Keratinocyte (primary cell): ENCODE measurements at regions not wholly inside any gene's neighbourhood (a gene's known extent, or its start where the extent isn't known, plus 50 kb on each side); places are given as distances from the start of the nearest gene placed in this dataset.

Source experiments
- DNase-seq: peaks from one replicate; pipeline ENCODE4 v3.0.0-alpha.2; 2011; ENCODE audit warnings: low read depth, missing footprints, low spot score
- FAIRE-seq: peaks from 2 replicates; lab custom pipeline; 2011; peaks lifted over from hg19 to GRCh38; lab: Jason Lieb, UNC
- H2AFZ ChIP-seq: 2 replicates; pipeline ENCODE4 v1.6.0; 2012; ENCODE audit warnings: low read length, control low read depth, inconsistent platforms; ENCODE audit not compliant: control insufficient read depth
- H3K27ac ChIP-seq: 2 replicates; pipeline ENCODE4 v1.5.1; 2011; ENCODE audit warnings: low read length; ENCODE audit not compliant: control insufficient read depth, insufficient read depth
- H3K27me3 ChIP-seq: 3 replicates; pipeline ENCODE4 v1.6.0; 2011; ENCODE audit warnings: low read length; ENCODE audit not compliant: control insufficient read depth, insufficient read depth; ENCODE audit errors: extremely low read depth
- H3K36me3 ChIP-seq, 2 experiments: 2 replicates in 1 of 2; 3 replicates in 1 of 2; pipeline ENCODE4 v1.5.1; 2011; ENCODE audit warnings: low read length in 2 of 2, mild to moderate bottlenecking in 1 of 2; ENCODE audit not compliant: control insufficient read depth in 2 of 2, insufficient read depth in 2 of 2; ENCODE audit errors: extremely low read depth in 1 of 2
- H3K4me1 ChIP-seq: 3 replicates; pipeline ENCODE4 v1.5.1; 2011; ENCODE audit warnings: low read length; ENCODE audit not compliant: control insufficient read depth, insufficient read depth; ENCODE audit errors: extremely low read depth
- H3K4me2 ChIP-seq: 3 replicates; pipeline ENCODE4 v1.6.0; 2011; ENCODE audit warnings: low read depth, low read length; ENCODE audit not compliant: control insufficient read depth, insufficient read depth; ENCODE audit errors: extremely low read depth
- H3K4me3 ChIP-seq, 3 experiments: fragments of 200-600 bp in 1 of 3; sonication (generic) in 1 of 3; 2 replicates in 2 of 3; 3 replicates in 1 of 3; pipeline ENCODE4 v1.5.1; 2011 to 2016; ENCODE audit warnings: low read length in 3 of 3, mild to moderate bottlenecking in 3 of 3, control low read depth in 2 of 3, inconsistent platforms in 1 of 3, low read depth in 1 of 3, mixed read lengths in 1 of 3, mixed run types in 1 of 3, moderate library complexity in 1 of 3; ENCODE audit not compliant: control insufficient read depth in 2 of 3, insufficient read depth in 2 of 3; ENCODE audit errors: extremely low read depth in 1 of 3
- H3K79me2 ChIP-seq: 2 replicates; pipeline ENCODE4 v1.6.0; 2012; ENCODE audit warnings: low read length; ENCODE audit not compliant: control insufficient read depth, insufficient read depth
- H3K9ac ChIP-seq: 3 replicates; pipeline ENCODE4 v1.6.0; 2011; ENCODE audit warnings: low read length; ENCODE audit not compliant: control insufficient read depth, insufficient read depth; ENCODE audit errors: extremely low read depth
- H3K9me1 ChIP-seq: 3 replicates; pipeline ENCODE4 v1.6.0; 2011; ENCODE audit warnings: low read length; ENCODE audit not compliant: control insufficient read depth, insufficient read depth; ENCODE audit errors: extremely low read depth
- H3K9me3 ChIP-seq: 2 replicates; pipeline ENCODE4 v1.5.1; 2012; ENCODE audit warnings: low read depth, low read length; ENCODE audit not compliant: control insufficient read depth
- H4K20me1 ChIP-seq: 3 replicates; pipeline ENCODE4 v1.6.0; 2011; ENCODE audit warnings: low read length; ENCODE audit not compliant: control insufficient read depth, insufficient read depth; ENCODE audit errors: extremely low read depth
- CTCF ChIP-seq, 3 experiments: IDR thresholded peaks in 1 of 3; conservative IDR thresholded peaks in 1 of 3; optimal IDR thresholded peaks in 1 of 3; 2 replicates in 2 of 3; 3 replicates in 1 of 3; pipeline versions ENCODE3 to v1.5.1; 2011; ENCODE audit warnings: low read length in 3 of 3, mild to moderate bottlenecking in 3 of 3, moderate library complexity in 2 of 3, control low read depth in 1 of 3, inconsistent platforms in 1 of 3; ENCODE audit not compliant: insufficient read depth in 2 of 3; ENCODE audit errors: extremely low read depth in 1 of 3
- EZH2 ChIP-seq: IDR thresholded peaks from one replicate; pipeline ENCODE4 v1.6.1; 2012; ENCODE audit warnings: inconsistent platforms, mild to moderate bottlenecking, low read length, moderate library complexity
- dilution Hi-C: fragments of 300-500 bp; cut with MboI; formaldehyde crosslinking; loops from one replicate; pipeline ENCODE4 v1.7.0; 2020; ENCODE audit warnings: low sequenced_read_pairs; ENCODE audit not compliant: extremely low pct_ligation_motif_present

- Histone ChIP-seq H3K4me1 (no peaks in the 10 kb centered on the region), H3K9ac (no peak overlapping the region), H3K4me2 (no peak overlapping the region), H3K27me3 (no peaks in the 10 kb centered on the region), H4K20me1 (no peaks in the 10 kb centered on the region), H3K36me3 (no peaks in the 10 kb centered on the region), H3K4me3 (no peak overlapping the region), H2AFZ (no peak overlapping the region), H3K9me3 (no peaks in the 10 kb centered on the region), H3K27ac (no peak overlapping the region), H3K9me1 (no peaks in the 10 kb centered on the region), H3K79me2 (no peaks in the 10 kb centered on the region)
- no peak for TF ChIP-seq CTCF (optimal IDR thresholded peaks at IDR 0.05 in 1 of 3, IDR thresholded peaks at IDR 0.05 in 1 of 3, conservative IDR thresholded peaks at IDR 0.05 in 1 of 3; ENCODE audit: extremely low read depth in 1 of 3, insufficient read depth in 2 of 3, low read length in 3 of 3)
- no peak for TF ChIP-seq EZH2
- FAIRE-seq (no peak), DNase-seq (no peak)
- dilution Hi-C loops: no loop called here
Observed at GRCh38 chr1:82219841-82220240, 419.1 kb downstream of the ADGRL2 start.

GRCh38 chr1:82218846-82219245, 418.1 kb downstream of the ADGRL2 start:
- dilution Hi-C loops: no loop called here
- Histone ChIP-seq H3K9me3 (no peaks in the 10 kb centered on the region), H4K20me1 (no peaks in the 10 kb centered on the region)

More at GRCh38 chr1:82218846-82219245, 418.1 kb downstream of the ADGRL2 start:
- TF ChIP-seq EZH2: no peak
- TF ChIP-seq CTCF (optimal IDR thresholded peaks at IDR 0.05 in 1 of 3, IDR thresholded peaks at IDR 0.05 in 1 of 3, conservative IDR thresholded peaks at IDR 0.05 in 1 of 3; ENCODE audit: extremely low read depth in 1 of 3, insufficient read depth in 2 of 3, low read length in 3 of 3): no peak
- H3K9ac ChIP-seq: no peak overlapping the region
- H3K4me2 ChIP-seq: no peak overlapping the region
- FAIRE-seq (no peak), DNase-seq (no peak)
- H2AFZ ChIP-seq: no peak overlapping the region
- H3K4me1 ChIP-seq: no peaks in the 10 kb centered on the region
- H3K79me2 ChIP-seq: no peaks in the 10 kb centered on the region
- H3K36me3 ChIP-seq: no peaks in the 10 kb centered on the region
- H3K4me3 ChIP-seq: no peak overlapping the region
- H3K27me3 ChIP-seq: no peaks in the 10 kb centered on the region
- no peaks in the 10 kb centered on the region for H3K9me1 ChIP-seq
- no peak overlapping the region for H3K27ac ChIP-seq
